H1 (cell line): ENCODE measurements at regions not wholly inside any gene's neighbourhood (a gene's known extent, or its start where the extent isn't known, plus 50 kb on each side); places are given as distances from the start of the nearest gene placed in this dataset.

ENCODE experiments used
- CTCF ChIA-PET: fragments of 300-600 bp; sonication (Branson Sonifier 250); formaldehyde crosslinking; loops from one replicate; lab custom pipeline; 2021; ENCODE audit not compliant: partially characterized antibody; lab: Charles Lee
- POLR2A ChIA-PET: fragments of 300-600 bp; sonication (Branson Sonifier 250); formaldehyde crosslinking; loops from one replicate; lab custom pipeline; 2021; ENCODE audit warnings: inconsistent platforms; ENCODE audit not compliant: partially characterized antibody; lab: Charles Lee
- DNase-seq, 2 experiments: peaks; one replicate each; pipeline versions ENCODE4 v3.0.0 to v3.0.0-alpha.2; 2010 to 2022; ENCODE audit warnings: low spot score in 2 of 2, low read depth in 1 of 2, mixed read lengths in 1 of 2
- FAIRE-seq: peaks from 2 replicates; lab custom pipeline; 2011; peaks lifted over from hg19 to GRCh38; lab: Jason Lieb, UNC
- H2AFZ ChIP-seq: 2 replicates; pipeline ENCODE4 v1.8.1; 2012; ENCODE audit warnings: low read length, inconsistent platforms
- H2AK5ac ChIP-seq: 2 replicates; pipeline ENCODE4 v1.6.1; 2013; ENCODE audit warnings: low read depth, low read length
- H2BK120ac ChIP-seq: replicated peaks from 2 replicates; pipeline ENCODE3; 2013; ENCODE audit warnings: low read depth, low read length, inconsistent platforms
- H2BK12ac ChIP-seq: 2 replicates; pipeline ENCODE4 v1.6.1; 2013; ENCODE audit warnings: low read depth, low read length
- H2BK15ac ChIP-seq: 2 replicates; pipeline ENCODE4 v1.6.1; 2013; ENCODE audit warnings: low read length
- H2BK20ac ChIP-seq: 2 replicates; pipeline ENCODE4 v1.6.1; 2013; ENCODE audit warnings: low read length
- H2BK5ac ChIP-seq: 2 replicates; pipeline ENCODE4 v1.6.1; 2013; ENCODE audit warnings: low read depth, low read length
- H3K14ac ChIP-seq: 2 replicates; pipeline ENCODE4 v1.6.1; 2013; ENCODE audit warnings: inconsistent platforms; ENCODE audit not compliant: insufficient read length
- H3K18ac ChIP-seq: 2 replicates; pipeline ENCODE4 v1.6.1; 2013; ENCODE audit warnings: low read length; ENCODE audit errors: extremely low read depth
- H3K23ac ChIP-seq: 2 replicates; pipeline ENCODE4 v1.6.1; 2013; ENCODE audit warnings: inconsistent platforms; ENCODE audit not compliant: insufficient read length
- H3K23me2 ChIP-seq: 2 replicates; pipeline ENCODE4 v1.6.1; 2013; ENCODE audit warnings: low read depth, low read length
- H3K27ac ChIP-seq: 2 replicates; pipeline ENCODE4 v1.6.1; 2011; ENCODE audit warnings: low read depth, low read length, inconsistent platforms
- H3K27me3 ChIP-seq, 4 experiments: replicated peaks in 1 of 4; 1 replicate in 1 of 4; 2 replicates in 3 of 4; pipeline versions ENCODE4 v1.6.1 to v1.8.1; 2011 to 2013; ENCODE audit warnings: low read length in 3 of 4, mild to moderate bottlenecking in 3 of 4, inconsistent platforms in 2 of 4, mixed read lengths in 2 of 4, moderate library complexity in 1 of 4; ENCODE audit not compliant: control insufficient read depth in 3 of 4, insufficient read depth in 3 of 4; ENCODE audit errors: extremely low read depth in 1 of 4
- H3K36me3 ChIP-seq, 4 experiments: 2 replicates each; pipeline versions ENCODE4 v1.6.1 to v1.8.1; 2011 to 2013; ENCODE audit warnings: mild to moderate bottlenecking in 4 of 4, low read length in 3 of 4, moderate library complexity in 2 of 4, control low read depth in 1 of 4, inconsistent platforms in 1 of 4; ENCODE audit not compliant: insufficient read depth in 4 of 4, control insufficient read depth in 2 of 4
- H3K4ac ChIP-seq: replicated peaks from 2 replicates; pipeline ENCODE3; 2013; ENCODE audit warnings: low read length, low read depth, mixed read lengths, inconsistent platforms; ENCODE audit not compliant: insufficient read length
- H3K4me1 ChIP-seq, 4 experiments: replicated peaks in 1 of 4; 1 replicate in 1 of 4; 2 replicates in 3 of 4; pipeline versions ENCODE4 v1.6.1 to v1.8.1; 2011 to 2013; ENCODE audit warnings: low read length in 3 of 4, inconsistent platforms in 2 of 4, mixed read lengths in 1 of 4; ENCODE audit not compliant: insufficient read depth in 4 of 4, control insufficient read depth in 3 of 4
- H3K4me2 ChIP-seq, 2 experiments: 2 replicates each; pipeline versions ENCODE4 v1.6.1 to v1.8.1; 2011 to 2013; ENCODE audit warnings: low read depth in 2 of 2, low read length in 2 of 2, control low read depth in 1 of 2, inconsistent platforms in 1 of 2, mild to moderate bottlenecking in 1 of 2; ENCODE audit not compliant: insufficient read depth in 1 of 2
- H3K4me3 ChIP-seq, 4 experiments: fragments of 200-600, 300-600 bp in 1 of 4; sonication (generic), shearing (Covaris generic), sonication (Bioruptor Twin) in 1 of 4; 2 replicates each; pipeline versions ENCODE4 v1.5.1 to v1.8.1; 2011 to 2016; ENCODE audit warnings: low read length in 4 of 4, low read depth in 3 of 4, control low read depth in 2 of 4, inconsistent platforms in 2 of 4, mild to moderate bottlenecking in 2 of 4, mixed read lengths in 1 of 4, moderate library complexity in 1 of 4; ENCODE audit not compliant: insufficient read depth in 2 of 4; ENCODE audit errors: extremely low read depth in 1 of 4
- H3K56ac ChIP-seq: replicated peaks from 2 replicates; pipeline ENCODE3; 2013; ENCODE audit warnings: low read depth, mild to moderate bottlenecking, mixed read lengths, low read length, inconsistent platforms; ENCODE audit not compliant: insufficient read length
- H3K79me1 ChIP-seq: 2 replicates; pipeline ENCODE4 v1.6.1; 2013; ENCODE audit warnings: low read depth, low read length, control low read depth
- H3K79me2 ChIP-seq, 2 experiments: 2 replicates each; pipeline versions ENCODE4 v1.6.1 to v1.8.1; 2012 to 2013; ENCODE audit warnings: low read length in 2 of 2, mild to moderate bottlenecking in 2 of 2, inconsistent platforms in 1 of 2; ENCODE audit not compliant: insufficient read depth in 2 of 2, control insufficient read depth in 1 of 2
- H3K9ac ChIP-seq, 4 experiments: replicated peaks in 1 of 4; 1 replicate in 1 of 4; 2 replicates in 3 of 4; pipeline versions ENCODE4 v1.6.1 to v1.8.1; 2011 to 2013; ENCODE audit warnings: low read depth in 3 of 4, low read length in 3 of 4, control low read depth in 2 of 4, mild to moderate bottlenecking in 2 of 4, moderate library complexity in 2 of 4, inconsistent platforms in 1 of 4; ENCODE audit errors: extremely low read depth in 1 of 4
- H3K9me3 ChIP-seq, 2 experiments: 2 replicates each; pipeline versions ENCODE4 v1.6.1 to v1.8.1; 2012 to 2013; ENCODE audit warnings: mild to moderate bottlenecking in 2 of 2, moderate library complexity in 2 of 2, control low read depth in 1 of 2, inconsistent platforms in 1 of 2, low read depth in 1 of 2, low read length in 1 of 2, mixed read lengths in 1 of 2; ENCODE audit not compliant: insufficient read depth in 2 of 2
- H4K20me1 ChIP-seq, 2 experiments: replicated peaks in 1 of 2; 2 replicates each; pipeline versions ENCODE3 to v1.8.1; 2011 to 2013; ENCODE audit warnings: inconsistent platforms in 2 of 2, low read length in 2 of 2, mild to moderate bottlenecking in 1 of 2; ENCODE audit not compliant: insufficient read depth in 2 of 2, control insufficient read depth in 1 of 2
- H4K5ac ChIP-seq: 2 replicates; pipeline ENCODE4 v1.6.1; 2013; ENCODE audit warnings: low read length, low read depth, mixed read lengths, inconsistent platforms; ENCODE audit not compliant: insufficient read length
- H4K8ac ChIP-seq: 2 replicates; pipeline ENCODE4 v1.8.0; 2013; ENCODE audit warnings: mild to moderate bottlenecking, moderate library complexity, low read length, inconsistent platforms; ENCODE audit not compliant: insufficient read depth; ENCODE audit errors: extremely low read depth
- H4K91ac ChIP-seq: replicated peaks from 2 replicates; pipeline ENCODE3; 2013; ENCODE audit warnings: low read length, mixed read lengths, inconsistent platforms; ENCODE audit not compliant: insufficient read length
- BCL11A ChIP-seq, 2 experiments: IDR thresholded peaks; one replicate each; pipeline ENCODE4 v1.6.1; 2011; ENCODE audit warnings: low read depth in 2 of 2, low read length in 2 of 2, mild to moderate bottlenecking in 2 of 2
- CBX8 ChIP-seq: fragments of 300-800, 300-1000 bp; sonication (generic); IDR thresholded peaks from 2 replicates; pipeline ENCODE4 v1.7.1; 2016; ENCODE audit warnings: low read depth, low read length, borderline replicate concordance
- CREB1 ChIP-seq: IDR thresholded peaks from 2 replicates; pipeline ENCODE4 v1.6.1; 2012; ENCODE audit warnings: inconsistent platforms
- WGBS, 2 experiments: shearing (Covaris generic) in 1 of 2; methylation state at CpG; one replicate each; pipeline versions ENCODE4 v1.1.6 to v1.1.7; 2013 to 2015; ENCODE audit warnings: low lambda C conversion rate in 2 of 2, mixed read lengths in 2 of 2, inconsistent platforms in 1 of 2, low coverage in 1 of 2, missing lambda C conversion rate in 1 of 2; ENCODE audit not compliant: insufficient replicate concordance in 2 of 2, insufficient coverage in 1 of 2, insufficient read length in 1 of 2; ENCODE audit errors: extremely low coverage in 1 of 2, missing lambda C conversion rate in 1 of 2; 5-methylcytosine and 5-hydroxymethylcytosine counted together

DNA sequence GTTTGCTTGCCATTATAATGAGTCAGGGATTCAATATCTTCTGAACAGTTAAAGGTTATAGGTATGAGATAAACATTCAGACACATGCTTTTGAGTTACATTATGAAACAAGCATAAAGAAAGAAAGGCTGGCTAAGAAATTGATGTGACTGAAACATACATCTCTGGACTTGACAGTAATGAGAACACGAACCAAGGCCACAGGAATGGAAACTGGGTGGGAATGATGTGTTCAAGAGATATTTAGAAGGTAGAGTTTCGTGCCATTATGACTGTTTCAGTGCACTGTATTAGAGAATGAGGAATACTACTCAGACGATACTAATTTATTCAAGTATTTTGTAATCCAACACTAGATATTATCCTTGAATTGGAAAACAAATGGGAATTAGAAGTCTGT, 332.1 kb upstream of the MAGI2 start:
- no peak overlapping the region for H3K9ac ChIP-seq
- no peak overlapping the region for H3K14ac ChIP-seq
- H3K23me2 ChIP-seq = no peaks in the 10 kb centered on the region
- H4K5ac ChIP-seq = no peak overlapping the region
- 94% methylated on average over 3 of the region's 3 CpGs; no CpG with 5 or more reads in 1 of the 2 experiments for WGBS, 2 experiments
- H2BK5ac ChIP-seq = no peak overlapping the region
- no peaks in the 10 kb centered on the region for H3K27me3 ChIP-seq
- no peaks in the 10 kb centered on the region for H3K79me2 ChIP-seq
- H2AK5ac ChIP-seq = no peak overlapping the region
- no peaks in the 10 kb centered on the region for H3K36me3 ChIP-seq
- H2AFZ ChIP-seq = no peak overlapping the region
- H4K8ac ChIP-seq = no peak overlapping the region
- no peak overlapping the region for H3K56ac ChIP-seq
- no peak overlapping the region for H2BK15ac ChIP-seq
- no peak overlapping the region for H2BK120ac ChIP-seq
- no peak overlapping the region for H3K27ac ChIP-seq
- no peak overlapping the region for H3K4me2 ChIP-seq
- H3K4me1 ChIP-seq = no peaks in the 10 kb centered on the region
- H3K23ac ChIP-seq = no peak overlapping the region
- no peaks in the 10 kb centered on the region for H3K79me1 ChIP-seq
- CTCF ChIA-PET = no interaction called here
- H3K4ac ChIP-seq = no peak overlapping the region
- no peak overlapping the region for H2BK20ac ChIP-seq
- H4K20me1 ChIP-seq = no peaks in the 10 kb centered on the region
- H3K4me3 ChIP-seq = no peak overlapping the region
- FAIRE-seq (no peak), DNase-seq (no peak)
- H3K9me3 ChIP-seq = no peaks in the 10 kb centered on the region
- POLR2A ChIA-PET = no interaction called here
- no peak overlapping the region for H3K18ac ChIP-seq
- no peak overlapping the region for H4K91ac ChIP-seq
- no peak overlapping the region for H2BK12ac ChIP-seq
- no peak for TF ChIP-seq CBX8
- TF ChIP-seq CREB1 = no peak
- TF ChIP-seq BCL11A (IDR thresholded peaks at IDR 0.05; ENCODE audit: low read depth in 2 of 2, low read length in 2 of 2) = no peak
